ENCODE measurements at regions not wholly inside any gene's neighbourhood (a gene's known extent, or its start where the extent isn't known, plus 50 kb on each side); places are given as distances from the start of the nearest gene placed in this dataset.
"Not testable (repeated sequence)": the region's sequence is repeated elsewhere in the genome, so short reads cannot be mapped to it uniquely, and the experiment has no call there.

- peaks cover 4% of the 10 kb centered on the region for H3K4me1 ChIP-seq (ENCODE audit: control insufficient read depth, insufficient read depth, low read length)
- H3K27ac ChIP-seq (ENCODE audit: low read depth, low read length): peak overlapping the region; percentile 4
- Mint-ChIP-seq H3K27me3 (ENCODE audit: insufficient read depth) (peaks cover 3% of the 10 kb centered on the region), H3K4me1 (peaks cover 25% of the 10 kb centered on the region), H3K9me3 (no peaks in the 10 kb centered on the region), H3K36me3 (ENCODE audit: low read depth) (no peaks in the 10 kb centered on the region), H3K4me3 (no peak overlapping the region), H3K27ac (no peak overlapping the region)
- no peaks in the 10 kb centered on the region for H3K27me3 ChIP-seq (ENCODE audit: control insufficient read depth, insufficient read depth, low read length, poor library complexity, severe bottlenecking)
- H3K9ac ChIP-seq (ENCODE audit: extremely low read depth, low read length, poor library complexity, severe bottlenecking): no peak overlapping the region
- WGBS, 2 experiments (ENCODE audit: insufficient coverage in 1 of 2, insufficient read length in 1 of 2): 91 to 94% methylated on average over 5 to 12 of the region's 12 CpGs
- no peaks in the 10 kb centered on the region for H3K36me3 ChIP-seq (ENCODE audit: control insufficient read depth, insufficient read depth, low read length)
- TF ChIP-seq CTCF (conservative IDR thresholded peaks at IDR 0.05): no peak
- no peak overlapping the region for H3K4me3 ChIP-seq (ENCODE audit: low read length)
- no peak for DNase-seq
- no peaks in the 10 kb centered on the region for H3K9me3 ChIP-seq (ENCODE audit: control insufficient read depth, low read length)
Observed at GRCh38 chr16:47976636-47977210, 179.1 kb downstream of the ABCC12 start.

GRCh38 chr16:47974971-47975370 lies 180.8 kb downstream of the ABCC12 start:
- H3K27me3 Mint-ChIP-seq (ENCODE audit: insufficient read depth); H3K9me3 ChIP-seq (ENCODE audit: control insufficient read depth, low read length); H3K9ac ChIP-seq (ENCODE audit: extremely low read depth, low read length, poor library complexity, severe bottlenecking); H3K27me3 ChIP-seq (ENCODE audit: control insufficient read depth, insufficient read depth, low read length, poor library complexity, severe bottlenecking); H3K27ac ChIP-seq (ENCODE audit: low read depth, low read length); H3K4me3 Mint-ChIP-seq; H3K36me3 Mint-ChIP-seq (ENCODE audit: low read depth); H3K27ac Mint-ChIP-seq; H3K4me3 ChIP-seq (ENCODE audit: low read length); DNase-seq; H3K9me3 Mint-ChIP-seq; H3K36me3 ChIP-seq (ENCODE audit: control insufficient read depth, insufficient read depth, low read length); H3K4me1 ChIP-seq (ENCODE audit: control insufficient read depth, insufficient read depth, low read length): not testable (repeated sequence)
- H3K4me1 Mint-ChIP-seq: peaks cover 21% of the 10 kb centered on the region
- 91 to 95% methylated on average over 5 of the region's 5 CpGs for WGBS, 2 experiments (ENCODE audit: insufficient coverage in 1 of 2, insufficient read length in 1 of 2)

- H3K4me1 ChIP-seq (ENCODE audit: control insufficient read depth, insufficient read depth, low read length): no peaks in the 10 kb centered on the region
- H3K4me3 ChIP-seq (ENCODE audit: low read length): no peak overlapping the region
- Mint-ChIP-seq H3K9me3 (no peaks in the 10 kb centered on the region), H3K27me3 (ENCODE audit: insufficient read depth) (no peaks in the 10 kb centered on the region), H3K27ac (no peak overlapping the region), H3K4me1 (peaks cover 12% of the 10 kb centered on the region), H3K4me3 (no peak overlapping the region), H3K36me3 (ENCODE audit: low read depth) (no peaks in the 10 kb centered on the region)
- no peaks in the 10 kb centered on the region for H3K27me3 ChIP-seq (ENCODE audit: control insufficient read depth, insufficient read depth, low read length, poor library complexity, severe bottlenecking)
- H3K27ac ChIP-seq (ENCODE audit: low read depth, low read length): no peak overlapping the region
- WGBS, 2 experiments (ENCODE audit: insufficient coverage in 1 of 2, insufficient read length in 1 of 2): 92 to 97% methylated on average over 7 of the region's 7 CpGs
- no peaks in the 10 kb centered on the region for H3K9me3 ChIP-seq (ENCODE audit: control insufficient read depth, low read length)
- no peaks in the 10 kb centered on the region for H3K36me3 ChIP-seq (ENCODE audit: control insufficient read depth, insufficient read depth, low read length)
- no peak for TF ChIP-seq CTCF (conservative IDR thresholded peaks at IDR 0.05)
- no peak overlapping the region for H3K9ac ChIP-seq (ENCODE audit: extremely low read depth, low read length, poor library complexity, severe bottlenecking)
- no peak for DNase-seq
Observed at GRCh38 chr16:47973552-47973951, 182.2 kb downstream of the ABCC12 start.

Measured in endodermal cell (in vitro differentiated cells).